OCI-LY1 (cell line): ENCODE measurements at regions not wholly inside any gene's neighbourhood (a gene's known extent, or its start where the extent isn't known, plus 50 kb on each side); places are given as distances from the start of the nearest gene placed in this dataset.
"Not testable (repeated sequence)": the region's sequence is repeated elsewhere in the genome, so short reads cannot be mapped to it uniquely, and the experiment has no call there.

Source experiments
- H2AFZ ChIP-seq: fragments of 200-600 bp; sonication (generic), shearing (Covaris generic); 2 replicates; pipeline ENCODE4 v1.6.0; 2014; ENCODE audit warnings: antibody characterized with exemption, mild to moderate bottlenecking, low read length
- H3F3A ChIP-seq: fragments of 200-600 bp; sonication (generic), shearing (Covaris generic); 2 replicates; pipeline ENCODE4 v1.6.0; 2014; ENCODE audit warnings: mild to moderate bottlenecking, antibody characterized with exemption, low read length, moderate library complexity; ENCODE audit not compliant: insufficient read depth
- H3K27ac ChIP-seq: fragments of 200-600 bp; sonication (generic); 2 replicates; pipeline ENCODE4 v1.5.1; 2014; ENCODE audit warnings: low read length, mixed run types, mild to moderate bottlenecking, low read depth; ENCODE audit not compliant: poor library complexity, severe bottlenecking
- H3K27me3 ChIP-seq: fragments of 200-600 bp; sonication (generic); 2 replicates; pipeline ENCODE4 v1.6.0; 2014; ENCODE audit warnings: antibody characterized with exemption, mild to moderate bottlenecking, low read length, moderate library complexity; ENCODE audit not compliant: insufficient read depth
- H3K36me3 ChIP-seq: fragments of 200-600 bp; sonication (generic); 2 replicates; pipeline ENCODE4 v1.6.1; 2014; ENCODE audit warnings: mild to moderate bottlenecking, antibody characterized with exemption, low read length, moderate library complexity, mixed read lengths; ENCODE audit not compliant: insufficient read depth
- H3K4me1 ChIP-seq: fragments of 200-600 bp; sonication (generic); 2 replicates; pipeline ENCODE4 v1.5.1; 2014; ENCODE audit warnings: mild to moderate bottlenecking, low read length, moderate library complexity; ENCODE audit not compliant: insufficient read depth, severe bottlenecking
- H3K4me2 ChIP-seq: fragments of 200-600 bp; sonication (generic), shearing (Covaris generic); 2 replicates; pipeline ENCODE4 v1.6.1; 2014; ENCODE audit warnings: low read length
- H3K4me3 ChIP-seq: fragments of 200-600 bp; sonication (generic); 2 replicates; pipeline ENCODE4 v1.5.1; 2014; ENCODE audit warnings: low read length, low read depth, mild to moderate bottlenecking, mixed read lengths; ENCODE audit not compliant: poor library complexity, severe bottlenecking
- H3K79me2 ChIP-seq: fragments of 200-600 bp; shearing (Covaris generic); 2 replicates; pipeline ENCODE4 v1.6.1; 2016; ENCODE audit warnings: mixed run types, low read length, mixed read lengths; ENCODE audit not compliant: insufficient read depth
- H3K9ac ChIP-seq: fragments of 200-600 bp; sonication (generic), shearing (Covaris generic); 2 replicates; pipeline ENCODE4 v1.6.1; 2014; ENCODE audit warnings: mild to moderate bottlenecking, low read length, mixed read lengths
- H3K9me2 ChIP-seq: fragments of 200-600 bp; sonication (generic), shearing (Covaris generic); 2 replicates; pipeline ENCODE4 v1.6.1; 2014; ENCODE audit warnings: low read depth, mild to moderate bottlenecking, low read length, mixed read lengths
- H3K9me3 ChIP-seq: fragments of 200-600 bp; shearing (Covaris generic); 2 replicates; pipeline ENCODE4 v1.6.1; 2014; ENCODE audit warnings: low read length, mixed read lengths
- H4K20me1 ChIP-seq: fragments of 200-600 bp; sonication (generic), shearing (Covaris generic); 2 replicates; pipeline ENCODE4 v1.6.0; 2016; ENCODE audit warnings: mild to moderate bottlenecking, low read length; ENCODE audit not compliant: insufficient read depth
- CTCF ChIP-seq: fragments of 200-600 bp; sonication (generic), shearing (Covaris generic); IDR thresholded peaks from 2 replicates; pipeline ENCODE4 v1.5.1; 2017; ENCODE audit warnings: mild to moderate bottlenecking, antibody characterized with exemption, low read length, moderate library complexity, mixed read lengths
- EZH2 ChIP-seq: fragments of 200-600 bp; sonication (generic), shearing (Covaris generic); IDR thresholded peaks from 2 replicates; pipeline ENCODE4 v1.8.0; 2017; ENCODE audit warnings: borderline replicate concordance, mixed run types, mild to moderate bottlenecking, antibody characterized with exemption, low read length, moderate library complexity, mixed read lengths

- H3F3A ChIP-seq = no peaks in the 10 kb centered on the region
- H3K9me3 ChIP-seq = no peaks in the 10 kb centered on the region
- TF ChIP-seq CTCF = no peak
- no peaks in the 10 kb centered on the region for H4K20me1 ChIP-seq
- no peak overlapping the region for H3K27ac ChIP-seq
- no peak overlapping the region for H2AFZ ChIP-seq
- no peaks in the 10 kb centered on the region for H3K9me2 ChIP-seq
- no peak overlapping the region for H3K9ac ChIP-seq
- H3K79me2 ChIP-seq = no peaks in the 10 kb centered on the region
- no peak overlapping the region for H3K4me2 ChIP-seq
- no peaks in the 10 kb centered on the region for H3K4me1 ChIP-seq
- H3K4me3 ChIP-seq = no peak overlapping the region
- no peaks in the 10 kb centered on the region for H3K36me3 ChIP-seq
- H3K27me3 ChIP-seq = no peaks in the 10 kb centered on the region
These were observed 168.3 kb upstream of the STMND1 start for GRCh38 chr6:16933532-16933931.

GRCh38 chr6:16932920-16933319, 168.9 kb upstream of the STMND1 start:
- Histone ChIP-seq H2AFZ (no peak overlapping the region), H3K4me1 (no peaks in the 10 kb centered on the region), H3K27ac (no peak overlapping the region), H3K9ac (no peak overlapping the region), H3K27me3 (no peaks in the 10 kb centered on the region), H3K9me3 (no peaks in the 10 kb centered on the region), H4K20me1 (no peaks in the 10 kb centered on the region), H3K36me3 (no peaks in the 10 kb centered on the region), H3F3A (no peaks in the 10 kb centered on the region), H3K4me3 (no peak overlapping the region), H3K79me2 (no peaks in the 10 kb centered on the region), H3K4me2 (no peak overlapping the region), H3K9me2 (no peaks in the 10 kb centered on the region)
- no peak for TF ChIP-seq EZH2
- no peak for TF ChIP-seq CTCF

- H3K9ac ChIP-seq, H3F3A ChIP-seq, H3K79me2 ChIP-seq, H2AFZ ChIP-seq, H3K27ac ChIP-seq, H3K36me3 ChIP-seq, H3K27me3 ChIP-seq, H3K9me3 ChIP-seq, H3K4me1 ChIP-seq, H3K4me2 ChIP-seq, H4K20me1 ChIP-seq, H3K9me2 ChIP-seq, H3K4me3 ChIP-seq: not testable (repeated sequence)
These were observed 169.8 kb upstream of the ATXN1 start for GRCh38 chr6:16931079-16931478.

GRCh38 chr6:16930432-16930831, 169.2 kb upstream of the ATXN1 start:
- no peak overlapping the region for H3K27ac ChIP-seq
- no peak for TF ChIP-seq CTCF
- TF ChIP-seq EZH2 = no peak

More at GRCh38 chr6:16930432-16930831, 169.2 kb upstream of the ATXN1 start:
- no peaks in the 10 kb centered on the region for H3K9me3 ChIP-seq
- H4K20me1 ChIP-seq = no peaks in the 10 kb centered on the region
- H3K36me3 ChIP-seq = no peaks in the 10 kb centered on the region
- no peaks in the 10 kb centered on the region for H3K27me3 ChIP-seq
- no peaks in the 10 kb centered on the region for H3K79me2 ChIP-seq
- no peak overlapping the region for H3K4me2 ChIP-seq
- no peaks in the 10 kb centered on the region for H3F3A ChIP-seq
- H3K9me2 ChIP-seq = no peaks in the 10 kb centered on the region
- no peaks in the 10 kb centered on the region for H3K4me1 ChIP-seq
- H3K4me3 ChIP-seq = no peak overlapping the region
- no peak overlapping the region for H2AFZ ChIP-seq
- no peak overlapping the region for H3K9ac ChIP-seq
